SJCRH30 (cell line): ENCODE measurements at regions not wholly inside any gene's neighbourhood (a gene's known extent, or its start where the extent isn't known, plus 50 kb on each side); places are given as distances from the start of the nearest gene placed in this dataset.
A peak's percentile ranks its signal among the peaks of the same experiment; 100 is the strongest.
"Not testable (repeated sequence)": the region's sequence is repeated elsewhere in the genome, so short reads cannot be mapped to it uniquely, and the experiment has no call there.

Source experiments
- DNase-seq, 2 experiments: peaks; one replicate each; pipeline ENCODE4 v3.0.0-alpha.2; 2015 to 2020
- H3K27ac ChIP-seq: fragments of 250-450 bp; sonication (Bioruptor Pico); 2 replicates; pipeline ENCODE4 v1.5.1; 2020; ENCODE audit warnings: mild to moderate bottlenecking, moderate library complexity
- H3K27me3 ChIP-seq: fragments of 250-450 bp; sonication (Bioruptor Pico); 2 replicates; pipeline ENCODE4 v1.5.1; 2020; ENCODE audit warnings: mild to moderate bottlenecking, moderate library complexity
- H3K36me3 ChIP-seq: fragments of 250-450 bp; sonication (Bioruptor Pico); 2 replicates; pipeline ENCODE4 v1.5.1; 2020; ENCODE audit warnings: mild to moderate bottlenecking, moderate library complexity
- H3K4me1 ChIP-seq: fragments of 250-450 bp; sonication (Bioruptor Pico); 2 replicates; pipeline ENCODE4 v1.5.1; 2020; ENCODE audit warnings: mild to moderate bottlenecking, moderate library complexity
- H3K4me3 ChIP-seq: fragments of 250-450 bp; sonication (Bioruptor Pico); 2 replicates; pipeline ENCODE4 v1.5.1; 2020; ENCODE audit warnings: mild to moderate bottlenecking, moderate library complexity
- H3K9me3 ChIP-seq: fragments of 250-450 bp; sonication (Bioruptor Pico); replicated peaks from 2 replicates; pipeline ENCODE4 v1.5.1; 2020; ENCODE audit warnings: mild to moderate bottlenecking, moderate library complexity

DNA sequence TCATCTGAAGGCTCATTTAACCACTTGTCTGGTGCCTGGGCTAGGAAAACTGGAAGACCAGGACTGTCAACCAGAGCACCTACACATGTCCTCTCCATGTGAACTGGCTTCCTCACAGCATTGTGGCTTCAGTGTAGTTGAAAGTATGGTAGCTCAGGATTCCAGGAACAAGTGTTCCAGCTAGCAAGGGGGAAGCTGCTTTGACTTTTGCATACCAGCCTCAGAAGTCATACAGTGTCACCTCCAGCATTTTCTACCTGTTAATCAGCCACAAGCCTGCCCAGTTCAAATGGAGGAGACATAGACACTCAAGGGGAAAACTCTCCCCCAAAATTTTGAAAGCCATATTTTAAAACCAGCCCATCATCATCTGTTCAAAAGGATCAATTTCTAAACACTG is 212.8 kb upstream of the CAND1 start:
- Histone ChIP-seq H3K36me3 (no peaks in the 10 kb centered on the region), H3K27ac (no peak overlapping the region), H3K4me3 (no peak overlapping the region), H3K27me3 (no peaks in the 10 kb centered on the region), H3K4me1 (no peaks in the 10 kb centered on the region), H3K9me3 (no peaks in the 10 kb centered on the region)
- DNase-seq: no peak

- Histone ChIP-seq H3K4me1 (no peaks in the 10 kb centered on the region), H3K9me3 (no peaks in the 10 kb centered on the region), H3K27me3 (no peaks in the 10 kb centered on the region), H3K36me3 (no peaks in the 10 kb centered on the region), H3K27ac (no peak overlapping the region), H3K4me3 (no peak overlapping the region)
- DNase-seq: no peak
Observed at GRCh38 chr12:67057072-67057471, 212.1 kb upstream of the CAND1 start.

GRCh38 chr12:67062193-67062592 is 207.0 kb upstream of the CAND1 start:
- Histone ChIP-seq H3K4me3 (no peak overlapping the region), H3K9me3 (no peaks in the 10 kb centered on the region), H3K27me3 (no peaks in the 10 kb centered on the region), H3K27ac (no peak overlapping the region), H3K36me3 (no peaks in the 10 kb centered on the region), H3K4me1 (no peaks in the 10 kb centered on the region)
- DNase-seq: no peak

- Histone ChIP-seq H3K4me1 (no peaks in the 10 kb centered on the region), H3K27me3 (no peaks in the 10 kb centered on the region), H3K27ac (no peak overlapping the region), H3K36me3 (no peaks in the 10 kb centered on the region), H3K9me3 (no peaks in the 10 kb centered on the region), H3K4me3 (peak overlapping the region; percentile 71)
- peak; percentile 3 to 17 for DNase-seq
Observed at GRCh38 chr12:67067453-67068203, 201.5 kb upstream of the CAND1 start.

DNA sequence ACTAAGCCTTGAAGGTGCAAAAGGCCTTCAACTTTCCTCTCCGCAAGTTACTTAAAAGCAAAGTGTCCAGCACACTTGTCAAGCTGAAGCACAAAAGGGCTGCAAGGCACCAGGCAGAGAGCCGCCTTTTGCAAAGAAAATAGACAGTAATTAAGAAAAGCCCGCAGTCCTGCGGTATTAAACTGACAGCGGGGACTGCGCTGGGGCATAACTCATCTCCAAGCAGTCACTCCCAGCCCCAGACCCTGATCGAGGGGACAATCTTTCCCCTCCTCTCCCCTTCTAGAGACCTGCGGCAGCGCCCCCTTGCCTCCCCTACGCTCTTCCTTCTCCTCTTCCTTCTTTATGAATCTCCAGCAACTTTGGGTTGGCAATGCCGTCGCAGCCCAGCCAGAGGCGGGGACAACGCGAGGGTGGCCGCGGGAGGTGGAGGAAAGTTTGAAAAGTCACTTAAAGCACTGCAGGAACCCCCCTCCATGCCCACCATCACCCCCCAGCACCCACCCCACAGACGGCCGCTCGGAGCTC is 200.9 kb upstream of the CAND1 start:
- no peak overlapping the region for H3K27ac ChIP-seq
- H3K4me3 ChIP-seq: peak overlapping the region; percentile 71
- H3K36me3 ChIP-seq: no peaks in the 10 kb centered on the region
- H3K4me1 ChIP-seq: no peaks in the 10 kb centered on the region
- H3K27me3 ChIP-seq: no peaks in the 10 kb centered on the region
- no peaks in the 10 kb centered on the region for H3K9me3 ChIP-seq
- DNase-seq: peak; percentile 33 to 56

DNA sequence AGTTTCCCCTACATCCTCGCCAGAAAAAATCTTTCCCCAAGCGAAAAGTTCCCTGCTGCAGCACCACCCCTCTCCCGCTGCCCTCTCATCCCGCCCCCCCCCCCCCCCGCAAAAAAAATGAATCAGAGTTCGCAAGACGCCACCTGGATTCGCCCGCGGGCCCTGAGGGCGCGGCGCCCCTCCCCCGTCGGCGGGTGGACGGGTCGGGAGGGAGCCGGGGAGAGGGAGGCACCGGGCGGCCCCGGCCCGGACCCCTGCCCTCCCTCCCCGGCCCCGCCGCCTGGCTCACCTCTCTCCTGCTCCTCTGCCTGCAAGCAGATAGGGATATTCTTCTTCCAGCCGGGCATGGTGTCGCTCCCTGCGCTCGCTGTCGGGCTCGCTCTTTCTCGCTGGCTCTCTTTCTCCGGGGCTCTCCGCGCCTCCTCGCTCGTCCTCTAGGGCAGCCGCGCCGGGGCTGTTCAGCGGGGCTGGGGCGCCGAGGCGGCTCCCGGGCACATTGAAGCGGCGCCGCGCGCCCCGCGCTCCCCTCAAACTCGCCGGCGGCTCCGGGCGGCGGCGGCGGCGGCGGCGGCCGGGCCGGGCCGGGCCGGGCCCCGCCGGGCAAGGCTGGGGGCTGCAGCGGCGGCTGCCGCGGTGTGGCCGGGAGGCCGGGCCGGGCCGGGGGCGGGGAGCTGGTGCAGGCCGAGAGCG is 200.3 kb upstream of the CAND1 start:
- no peaks in the 10 kb centered on the region for H3K4me1 ChIP-seq
- DNase-seq: peak; percentile 65 to 72
- no peaks in the 10 kb centered on the region for H3K27me3 ChIP-seq

DNA sequence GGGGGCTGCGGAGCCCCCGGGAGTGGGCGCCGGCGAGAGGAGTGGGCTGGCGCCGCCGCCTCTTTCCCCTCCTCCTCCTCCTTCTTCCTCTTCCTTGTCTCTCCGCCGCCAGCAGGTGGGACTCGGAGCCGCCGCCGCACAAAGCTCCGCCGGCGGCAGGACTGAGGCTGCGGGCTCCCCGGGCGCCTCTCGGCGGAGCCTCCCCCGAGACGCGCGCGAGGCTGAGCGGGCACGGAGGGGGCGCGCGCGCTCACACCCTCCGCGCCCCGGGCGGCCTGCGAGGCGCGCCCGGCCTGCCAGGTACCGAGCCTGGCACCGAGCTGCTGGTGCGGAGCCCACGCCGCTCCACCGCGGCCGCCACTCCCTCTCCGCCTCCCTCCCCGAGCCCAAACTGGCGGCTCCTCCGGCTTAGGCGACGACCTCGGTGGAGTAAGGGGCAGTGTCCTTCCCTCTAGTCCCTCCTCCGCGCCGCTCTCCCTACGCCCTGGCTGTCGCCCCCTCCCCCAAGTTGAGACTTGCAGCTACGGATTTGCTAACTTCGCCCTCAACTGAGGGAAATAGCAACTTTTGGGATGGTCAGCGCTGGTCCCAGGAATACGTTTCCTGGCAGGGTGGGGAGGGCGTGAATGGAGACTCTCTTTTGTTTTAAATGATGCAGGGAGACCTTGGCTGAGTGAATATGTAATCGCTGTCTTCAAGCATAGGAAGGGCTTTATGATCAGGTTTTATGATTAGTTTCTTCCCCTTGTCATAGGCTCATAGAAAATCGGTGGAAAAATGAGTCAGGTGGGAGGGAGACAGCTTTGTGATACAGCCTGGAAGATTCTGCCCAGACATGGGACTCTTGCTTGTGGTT is 199.5 kb upstream of the CAND1 start:
- peak; percentile 50 to 55 for DNase-seq

More for the DNA sequence above, 200.3 kb upstream of the CAND1 start:
- Histone ChIP-seq H3K36me3 (no peaks in the 10 kb centered on the region), H3K27ac (peak overlapping the region; percentile 41; the same call in 1 of the 2 replicates), H3K4me3 (peak overlapping the region; percentile 71), H3K9me3 (no peaks in the 10 kb centered on the region)

GRCh38 chr12:67070307-67070600 is 198.9 kb upstream of the CAND1 start:
- H3K9me3 ChIP-seq: no peaks in the 10 kb centered on the region
- DNase-seq: peak in 1 of 2 experiments; percentile 8
- H3K4me3 ChIP-seq: peak overlapping the region; percentile 71
- no peak overlapping the region for H3K27ac ChIP-seq
- H3K4me1 ChIP-seq: no peaks in the 10 kb centered on the region
- H3K36me3 ChIP-seq: no peaks in the 10 kb centered on the region
- H3K27me3 ChIP-seq: no peaks in the 10 kb centered on the region

More for the DNA sequence above, 199.5 kb upstream of the CAND1 start:
- no peaks in the 10 kb centered on the region for H3K9me3 ChIP-seq
- H3K36me3 ChIP-seq: no peaks in the 10 kb centered on the region
- H3K27me3 ChIP-seq: no peaks in the 10 kb centered on the region
- H3K27ac ChIP-seq: no peak overlapping the region
- H3K4me1 ChIP-seq: no peaks in the 10 kb centered on the region
- H3K4me3 ChIP-seq: peak overlapping the region; percentile 71

- no peak overlapping the region for H3K27ac ChIP-seq
- no peaks in the 10 kb centered on the region for H3K27me3 ChIP-seq
Observed at GRCh38 chr12:67070604-67071003, 198.6 kb upstream of the CAND1 start.

GRCh38 chr12:67072281-67072680 is 196.9 kb upstream of the CAND1 start:
- H3K4me1 ChIP-seq: not testable (repeated sequence)

More at GRCh38 chr12:67070604-67071003, 198.6 kb upstream of the CAND1 start:
- no peaks in the 10 kb centered on the region for H3K9me3 ChIP-seq
- no peak overlapping the region for H3K4me3 ChIP-seq
- H3K36me3 ChIP-seq: no peaks in the 10 kb centered on the region
- no peaks in the 10 kb centered on the region for H3K4me1 ChIP-seq
- DNase-seq: peak in 1 of 2 experiments; percentile 5

DNA sequence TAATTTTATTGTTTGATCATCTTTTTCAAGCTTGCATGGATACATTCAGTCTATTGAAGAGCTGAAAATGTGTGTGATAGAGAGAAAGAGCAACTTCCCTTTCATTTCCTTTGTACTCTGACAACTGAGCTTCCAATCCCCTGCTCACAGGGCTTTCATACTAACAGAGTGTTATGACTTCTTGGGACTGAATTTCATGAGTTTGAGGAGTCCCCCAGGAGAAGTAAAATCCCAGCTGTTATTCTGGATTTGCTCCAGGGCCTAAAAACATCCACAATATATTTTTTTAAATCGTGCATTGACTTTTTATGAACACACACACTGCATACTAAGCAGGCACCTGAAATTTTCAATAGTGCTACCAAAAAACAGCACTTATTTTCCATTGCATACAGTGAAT is 195.8 kb upstream of the CAND1 start:
- DNase-seq: peak; percentile 2 to 28
- H3K27ac ChIP-seq: no peak overlapping the region
- H3K9me3 ChIP-seq: no peaks in the 10 kb centered on the region
- H3K4me1 ChIP-seq: no peaks in the 10 kb centered on the region
- no peak overlapping the region for H3K4me3 ChIP-seq
- H3K27me3 ChIP-seq: no peaks in the 10 kb centered on the region
- H3K36me3 ChIP-seq: no peaks in the 10 kb centered on the region

More at GRCh38 chr12:67072281-67072680, 196.9 kb upstream of the CAND1 start:
- not testable (repeated sequence) for H3K4me3 ChIP-seq, H3K27me3 ChIP-seq, H3K9me3 ChIP-seq, H3K27ac ChIP-seq, H3K36me3 ChIP-seq, DNase-seq

- H3K4me3 ChIP-seq: no peak overlapping the region
- H3K4me1 ChIP-seq: no peaks in the 10 kb centered on the region
- H3K27me3 ChIP-seq: no peaks in the 10 kb centered on the region
- no peak overlapping the region for H3K27ac ChIP-seq
- no peak for DNase-seq
- H3K9me3 ChIP-seq: no peaks in the 10 kb centered on the region
- H3K36me3 ChIP-seq: no peaks in the 10 kb centered on the region
Observed at GRCh38 chr12:67074072-67074471, 195.1 kb upstream of the CAND1 start.

GRCh38 chr12:67077617-67078016 is 191.5 kb upstream of the CAND1 start:
- H3K4me1 ChIP-seq: no peaks in the 10 kb centered on the region
- no peaks in the 10 kb centered on the region for H3K36me3 ChIP-seq
- H3K4me3 ChIP-seq: no peak overlapping the region
- no peak for DNase-seq
- no peaks in the 10 kb centered on the region for H3K9me3 ChIP-seq
- no peaks in the 10 kb centered on the region for H3K27me3 ChIP-seq
- no peak overlapping the region for H3K27ac ChIP-seq

DNA sequence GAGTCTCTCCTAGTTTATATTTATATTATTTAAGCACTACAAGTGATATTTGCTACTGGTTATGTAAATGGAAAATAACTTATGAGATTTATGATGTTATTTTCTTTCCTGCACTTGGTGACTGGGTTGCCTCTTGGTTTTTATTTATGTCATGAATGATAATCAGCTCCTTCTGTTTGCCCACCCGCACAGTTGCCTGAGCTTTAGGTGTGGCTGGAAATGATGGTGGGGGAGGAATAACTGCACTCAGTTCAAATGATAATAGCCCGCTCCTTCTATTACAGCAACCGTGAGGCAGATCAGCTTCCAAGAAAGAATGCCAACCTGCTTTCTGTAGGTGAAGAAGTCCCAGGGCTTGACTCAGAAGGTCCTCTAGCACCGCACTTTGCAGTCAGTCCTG is 190.2 kb upstream of the CAND1 start:
- no peaks in the 10 kb centered on the region for H3K27me3 ChIP-seq
- H3K27ac ChIP-seq: no peak overlapping the region

GRCh38 chr12:67080637-67081036 is 188.5 kb upstream of the CAND1 start:
- no peak for DNase-seq
- H3K4me3 ChIP-seq: no peak overlapping the region
- H3K4me1 ChIP-seq: no peaks in the 10 kb centered on the region
- no peak overlapping the region for H3K27ac ChIP-seq
- no peaks in the 10 kb centered on the region for H3K36me3 ChIP-seq
- H3K27me3 ChIP-seq: no peaks in the 10 kb centered on the region
- no peaks in the 10 kb centered on the region for H3K9me3 ChIP-seq

More for the DNA sequence above, 190.2 kb upstream of the CAND1 start:
- DNase-seq: no peak
- no peaks in the 10 kb centered on the region for H3K9me3 ChIP-seq
- H3K36me3 ChIP-seq: no peaks in the 10 kb centered on the region
- no peak overlapping the region for H3K4me3 ChIP-seq
- H3K4me1 ChIP-seq: no peaks in the 10 kb centered on the region
